Urothelium cell line (cell line): ENCODE measurements at regions not wholly inside any gene's neighbourhood (a gene's known extent, or its start where the extent isn't known, plus 50 kb on each side); places are given as distances from the start of the nearest gene placed in this dataset.
"Not testable (repeated sequence)": the region's sequence is repeated elsewhere in the genome, so short reads cannot be mapped to it uniquely, and the experiment has no call there.

Experiments used
- DNase-seq: peaks from one replicate; pipeline ENCODE4 v3.0.0; 2011; ENCODE audit warnings: low spot score, mixed read lengths
- FAIRE-seq: peaks from 2 replicates; lab custom pipeline; 2011; peaks lifted over from hg19 to GRCh38; lab: Jason Lieb, UNC

- no peak for DNase-seq
- FAIRE-seq: no peak
Measured at GRCh38 chr6:1013656-1014430, 298.1 kb upstream of the FOXQ1 start.

DNA sequence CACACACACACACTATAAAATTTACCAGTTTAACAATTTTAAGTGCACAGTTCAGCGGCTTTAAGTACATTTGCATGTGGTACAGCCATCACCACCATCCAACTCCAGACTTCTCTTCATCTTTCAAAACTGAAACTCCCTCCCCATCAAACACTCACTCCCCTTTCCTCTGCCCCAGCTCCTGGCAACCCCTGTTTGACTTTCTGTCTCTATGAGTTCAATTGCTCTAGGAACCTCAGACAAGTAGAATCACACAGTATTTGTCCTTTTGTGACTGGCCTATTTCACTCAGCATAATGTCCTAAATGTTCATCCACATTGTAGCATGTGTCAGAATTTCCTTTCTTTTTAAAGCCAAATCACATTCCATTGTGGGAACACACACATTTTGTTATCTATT is 302.8 kb upstream of the FOXQ1 start:
- FAIRE-seq (no peak), DNase-seq (no peak)

- DNase-seq (no peak), FAIRE-seq (no peak)
Measured at GRCh38 chr6:1007159-1007558, 304.7 kb upstream of the FOXQ1 start.

- DNase-seq (peak; percentile 87), FAIRE-seq (no peak)
Measured at GRCh38 chr6:1004885-1005630, 306.8 kb upstream of the FOXQ1 start.

GRCh38 chr6:1003394-1004160 is 308.3 kb upstream of the FOXQ1 start:
- FAIRE-seq: no peak
- DNase-seq: no peak

GRCh38 chr6:1002989-1003388 is 308.9 kb upstream of the FOXQ1 start:
- FAIRE-seq: no peak
- DNase-seq: no peak

DNA sequence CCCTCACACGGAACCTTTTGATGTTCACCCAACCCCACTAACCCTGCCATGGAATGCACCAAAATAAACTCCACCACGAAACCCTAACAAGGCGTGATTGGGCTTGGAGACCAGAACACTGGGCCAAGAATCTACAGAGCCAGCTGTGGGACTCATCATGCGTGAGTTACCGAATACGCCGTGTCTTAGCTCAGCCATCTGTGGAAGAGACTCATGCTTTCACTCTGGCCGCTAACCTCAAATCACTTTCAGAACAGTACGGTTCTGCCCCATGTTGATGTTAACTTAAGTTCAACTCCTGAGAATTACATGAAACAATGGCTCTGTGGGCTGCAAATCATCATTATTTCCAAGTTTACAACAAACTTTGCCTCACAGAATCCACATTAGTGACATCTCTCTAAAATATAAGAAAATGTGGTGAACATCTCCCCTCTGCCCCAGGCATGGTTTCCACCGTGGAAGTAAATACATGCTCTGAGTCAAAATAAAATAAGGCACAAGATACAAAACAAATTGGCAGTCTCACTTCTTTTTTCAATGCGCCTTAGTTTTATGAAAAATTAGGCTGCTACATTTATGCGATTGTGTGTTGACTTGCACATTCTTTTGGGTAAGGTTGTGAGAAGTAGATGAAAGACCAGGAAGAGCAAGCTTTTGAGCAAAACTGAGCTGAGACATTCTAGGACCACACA is 308.9 kb upstream of the EXOC2 start:
- DNase-seq (no peak), FAIRE-seq (no peak)

DNA sequence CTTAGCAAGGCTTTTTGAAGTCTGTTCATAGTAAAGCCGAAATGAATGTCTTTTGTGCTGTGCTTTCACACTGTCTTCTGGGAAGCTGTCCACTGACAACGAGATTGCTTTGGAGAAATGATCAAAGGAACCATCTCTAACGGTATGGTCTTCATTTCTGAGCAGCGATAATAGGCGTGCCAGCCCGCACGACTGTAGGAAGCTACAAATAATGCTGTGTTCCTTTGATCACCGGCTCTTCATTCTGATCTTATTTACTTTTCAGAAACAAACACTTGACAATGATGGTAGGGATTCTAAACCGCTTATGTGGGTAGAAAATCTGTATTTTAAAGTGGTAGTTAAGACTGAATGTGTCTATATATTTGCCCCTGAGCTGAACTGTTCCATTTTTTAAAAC is 306.6 kb upstream of the EXOC2 start:
- FAIRE-seq: no peak
- no peak for DNase-seq

- DNase-seq (no peak), FAIRE-seq (no peak)
Measured at GRCh38 chr6:998551-998950, 305.6 kb upstream of the EXOC2 start.

- DNase-seq (no peak), FAIRE-seq (no peak)
Measured at GRCh38 chr6:996271-996852, 303.4 kb upstream of the EXOC2 start.

DNA sequence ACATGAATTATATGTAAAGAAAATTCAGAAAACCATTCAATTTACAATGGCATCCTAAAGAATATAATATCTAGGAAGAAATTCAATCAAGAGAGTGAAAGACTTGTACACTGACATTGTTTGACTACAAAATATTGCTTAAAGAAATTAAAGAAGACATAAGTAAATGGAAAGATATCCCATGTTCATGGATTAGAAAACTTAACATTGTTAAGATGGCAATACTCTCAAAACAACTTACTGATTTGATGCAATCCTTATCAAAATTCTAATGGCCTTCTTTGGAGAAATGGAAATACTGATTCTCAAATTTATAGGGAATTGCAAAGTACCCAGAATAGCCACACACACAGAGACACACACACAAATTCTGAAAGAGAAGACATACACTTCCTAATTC is 298.3 kb upstream of the EXOC2 start:
- no peak for FAIRE-seq
- no peak for DNase-seq

- no peak for FAIRE-seq
Measured at GRCh38 chr6:984031-984430, 291.1 kb upstream of the EXOC2 start.

DNA sequence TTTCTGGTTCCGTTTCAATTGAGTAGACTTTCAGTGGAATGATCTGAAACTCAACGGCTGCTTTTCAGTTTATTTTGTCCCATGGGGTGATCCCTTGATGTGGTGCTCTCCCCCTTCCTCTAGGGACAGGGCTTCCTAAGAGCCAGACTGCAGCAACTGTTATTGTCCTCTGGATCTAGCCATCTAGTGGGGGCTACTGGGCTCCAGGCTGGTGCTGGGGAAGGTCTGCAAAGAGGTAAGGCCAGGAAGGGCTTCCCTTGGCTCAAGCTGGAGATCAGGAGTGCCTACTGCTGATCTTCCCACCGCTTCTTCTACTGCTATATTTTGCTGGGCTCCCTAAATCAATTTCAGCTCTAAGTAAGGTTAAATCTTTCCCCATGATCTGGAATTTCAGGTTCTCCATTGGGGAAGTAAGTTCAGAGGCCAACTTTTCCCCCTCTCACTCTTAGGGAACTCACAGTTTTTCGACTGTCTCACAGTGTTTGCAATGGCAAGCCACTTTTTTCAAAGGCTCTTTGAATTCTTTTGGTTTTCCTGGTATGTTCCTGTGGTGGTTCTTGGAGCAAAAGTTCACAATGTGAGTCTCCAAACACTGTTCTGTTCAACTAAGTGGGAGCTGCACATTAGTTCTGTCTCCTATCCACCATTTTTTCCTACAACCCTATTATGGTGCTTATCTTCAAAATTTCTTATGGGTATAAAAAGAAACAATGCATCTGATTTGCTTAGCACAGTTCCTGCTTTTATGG is 286.2 kb upstream of the EXOC2 start:
- no peak for DNase-seq
- FAIRE-seq: no peak

More at GRCh38 chr6:984031-984430, 291.1 kb upstream of the EXOC2 start:
- no peak for DNase-seq

GRCh38 chr6:977226-977625 is 284.3 kb upstream of the EXOC2 start:
- not testable (repeated sequence) for DNase-seq, FAIRE-seq

- FAIRE-seq (no peak), DNase-seq (no peak)
Measured at GRCh38 chr6:971981-972640, 279.2 kb upstream of the EXOC2 start.

GRCh38 chr6:968791-969190 is 275.9 kb upstream of the EXOC2 start:
- DNase-seq (no peak), FAIRE-seq (no peak)

DNA sequence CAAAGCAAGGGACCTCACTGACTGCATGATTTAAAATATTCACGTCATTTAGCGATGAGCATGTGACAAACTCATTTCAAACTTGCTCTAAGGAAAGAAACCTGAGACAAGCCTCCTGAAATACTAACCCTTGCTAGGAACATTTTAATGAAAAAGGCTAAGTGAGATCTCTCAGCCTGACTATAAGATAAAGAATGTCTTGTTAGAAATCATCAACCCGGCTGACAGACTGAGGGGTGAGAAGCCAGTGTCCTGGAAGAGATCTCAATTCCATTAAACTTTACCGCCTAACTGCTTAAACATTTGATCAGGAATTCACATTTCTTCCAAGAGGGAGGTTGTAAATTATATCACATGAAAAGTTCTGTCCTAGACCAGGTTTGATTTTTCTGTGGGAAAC is 274.8 kb upstream of the EXOC2 start:
- no peak for DNase-seq
- no peak for FAIRE-seq

GRCh38 chr6:965343-965742 is 272.4 kb upstream of the EXOC2 start:
- DNase-seq (no peak), FAIRE-seq (no peak)

DNA sequence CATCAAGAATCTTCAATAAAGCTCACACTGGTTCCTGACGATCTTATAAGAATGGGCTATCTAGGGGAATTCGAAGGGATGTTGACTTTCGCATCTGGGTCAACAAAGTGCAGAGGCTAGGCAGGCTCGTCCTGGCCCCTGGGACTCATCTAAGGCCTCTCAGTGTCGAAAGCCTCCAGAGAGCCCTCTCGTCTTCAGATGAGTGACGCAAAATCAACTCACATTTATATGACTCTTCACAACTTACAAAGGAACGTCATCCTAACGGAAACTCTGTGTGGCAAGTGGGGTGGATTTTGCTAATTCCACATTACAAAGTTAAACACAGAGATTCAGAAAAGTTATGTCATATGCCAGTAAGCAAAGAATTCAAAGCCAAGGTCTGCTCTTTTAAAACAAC is 270.5 kb upstream of the EXOC2 start:
- no peak for FAIRE-seq
- DNase-seq: no peak
